Caco-2 (cell line): ENCODE measurements at regions not wholly inside any gene's neighbourhood (a gene's known extent, or its start where the extent isn't known, plus 50 kb on each side); places are given as distances from the start of the nearest gene placed in this dataset.

ENCODE experiments used
- BruUV-seq: library from RNA; stranded (reverse); fragments of 400-500 nt; replicated peaks from 2 replicates; lab custom pipeline; 2021; lab: Mats Ljungman, UMichigan
- CTCF ChIA-PET: fragments of 300-600 bp; sonication (Branson Sonifier 250); formaldehyde crosslinking; loops from one replicate; lab custom pipeline; 2022; ENCODE audit warnings: antibody characterized with exemption; lab: Charles Lee
- POLR2A ChIA-PET: fragments of 300-600 bp; sonication (Branson Sonifier 250); formaldehyde crosslinking; loops from one replicate; lab custom pipeline; 2022; ENCODE audit warnings: antibody characterized with exemption; lab: Charles Lee
- DNase-seq, 2 experiments: peaks; one replicate each; pipeline versions ENCODE4 v3.0.0 to v3.0.0-alpha.2; 2020 to 2022
- H3K27me3 ChIP-seq: replicated peaks from 2 replicates; pipeline ENCODE4 v1.6.0; 2011; ENCODE audit warnings: low read length; ENCODE audit not compliant: control insufficient read depth, insufficient read depth
- H3K36me3 ChIP-seq: 2 replicates; pipeline ENCODE4 v1.5.1; 2011; ENCODE audit warnings: low read length; ENCODE audit not compliant: control insufficient read depth, insufficient read depth
- H3K4me1 ChIP-seq: fragments of 250-450 bp; sonication (Bioruptor Pico); 2 replicates; pipeline ENCODE4 v1.5.1; 2020; ENCODE audit warnings: mild to moderate bottlenecking
- H3K4me3 ChIP-seq: 2 replicates; pipeline ENCODE4 v1.5.1; 2011; ENCODE audit warnings: low read depth, mild to moderate bottlenecking, control low read depth, low read length
- H3K9me3 ChIP-seq: fragments of 250-450 bp; sonication (Bioruptor Pico); 2 replicates; pipeline ENCODE4 v1.5.1; 2020; ENCODE audit warnings: mild to moderate bottlenecking, moderate library complexity
- H3K27ac Mint-ChIP-seq: one replicate; pipeline ENCODE4 v1.8.0; 2022; ENCODE audit warnings: mixed read lengths; ENCODE audit not compliant: unreplicated experiment
- H3K27me3 Mint-ChIP-seq: one replicate; pipeline ENCODE4 v1.8.0; 2022; ENCODE audit warnings: mixed read lengths; ENCODE audit not compliant: insufficient read depth, unreplicated experiment
- H3K36me3 Mint-ChIP-seq: one replicate; pipeline ENCODE4 v1.8.0; 2022; ENCODE audit warnings: mild to moderate bottlenecking, mixed read lengths; ENCODE audit not compliant: insufficient read depth, unreplicated experiment
- H3K4me1 Mint-ChIP-seq: one replicate; pipeline ENCODE4 v1.8.0; 2022; ENCODE audit warnings: low read depth, mixed read lengths; ENCODE audit not compliant: unreplicated experiment
- H3K4me3 Mint-ChIP-seq: one replicate; pipeline ENCODE4 v1.8.0; 2022; ENCODE audit warnings: mild to moderate bottlenecking, moderate library complexity, mixed read lengths; ENCODE audit not compliant: unreplicated experiment
- H3K9me3 Mint-ChIP-seq: one replicate; pipeline ENCODE4 v1.8.0; 2022; ENCODE audit warnings: mixed read lengths; ENCODE audit not compliant: unreplicated experiment
- intact Hi-C: fragments of 100-400 bp; cut with micrococcal nuclease; formaldehyde crosslinking; loops from one replicate; pipeline ENCODE4 v1.10.0; 2022; ENCODE audit not compliant: unreplicated experiment
- TF ChIP-seq, protein P1 (sequence below), 2 experiments: fragments of 200-600 bp in 1 of 2; IDR thresholded peaks; 1 replicate in 1 of 2; 2 replicates in 1 of 2; pipeline versions ENCODE4 v1.5.1 to v1.8.0; 2011 to 2022; ENCODE audit warnings: antibody characterized with exemption in 1 of 2, control low read depth in 1 of 2, inconsistent platforms in 1 of 2, low read depth in 1 of 2, low read length in 1 of 2, mild to moderate bottlenecking in 1 of 2, moderate library complexity in 1 of 2; ENCODE audit not compliant: insufficient read depth in 1 of 2, severe bottlenecking in 1 of 2, unreplicated experiment in 1 of 2

- ChIA-PET CTCF (no interaction called here), POLR2A (no interaction called here)
- TF ChIP-seq, protein P1, sequence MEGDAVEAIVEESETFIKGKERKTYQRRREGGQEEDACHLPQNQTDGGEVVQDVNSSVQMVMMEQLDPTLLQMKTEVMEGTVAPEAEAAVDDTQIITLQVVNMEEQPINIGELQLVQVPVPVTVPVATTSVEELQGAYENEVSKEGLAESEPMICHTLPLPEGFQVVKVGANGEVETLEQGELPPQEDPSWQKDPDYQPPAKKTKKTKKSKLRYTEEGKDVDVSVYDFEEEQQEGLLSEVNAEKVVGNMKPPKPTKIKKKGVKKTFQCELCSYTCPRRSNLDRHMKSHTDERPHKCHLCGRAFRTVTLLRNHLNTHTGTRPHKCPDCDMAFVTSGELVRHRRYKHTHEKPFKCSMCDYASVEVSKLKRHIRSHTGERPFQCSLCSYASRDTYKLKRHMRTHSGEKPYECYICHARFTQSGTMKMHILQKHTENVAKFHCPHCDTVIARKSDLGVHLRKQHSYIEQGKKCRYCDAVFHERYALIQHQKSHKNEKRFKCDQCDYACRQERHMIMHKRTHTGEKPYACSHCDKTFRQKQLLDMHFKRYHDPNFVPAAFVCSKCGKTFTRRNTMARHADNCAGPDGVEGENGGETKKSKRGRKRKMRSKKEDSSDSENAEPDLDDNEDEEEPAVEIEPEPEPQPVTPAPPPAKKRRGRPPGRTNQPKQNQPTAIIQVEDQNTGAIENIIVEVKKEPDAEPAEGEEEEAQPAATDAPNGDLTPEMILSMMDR (IDR thresholded peaks at IDR 0.05; ENCODE audit: insufficient read depth in 1 of 2, low read depth in 1 of 2, low read length in 1 of 2, severe bottlenecking in 1 of 2, unreplicated experiment in 1 of 2), result no peak
- no peaks in the 10 kb centered on the region for H3K27me3 ChIP-seq
- no peaks in the 10 kb centered on the region for H3K9me3 ChIP-seq
- no TSS peak for BruUV-seq
- Mint-ChIP-seq H3K9me3 (no peaks in the 10 kb centered on the region), H3K36me3 (no peaks in the 10 kb centered on the region), H3K27ac (no peak overlapping the region), H3K4me3 (no peak overlapping the region), H3K4me1 (no peaks in the 10 kb centered on the region), H3K27me3 (no peaks in the 10 kb centered on the region)
- intact Hi-C loops, result no loop called here
- no peak overlapping the region for H3K4me3 ChIP-seq
- H3K4me1 ChIP-seq, result no peaks in the 10 kb centered on the region
- H3K36me3 ChIP-seq, result no peaks in the 10 kb centered on the region
- no peak for DNase-seq
These were observed 519.9 kb upstream of the USP24 start for GRCh38 chr1:55735106-55735505.

DNA sequence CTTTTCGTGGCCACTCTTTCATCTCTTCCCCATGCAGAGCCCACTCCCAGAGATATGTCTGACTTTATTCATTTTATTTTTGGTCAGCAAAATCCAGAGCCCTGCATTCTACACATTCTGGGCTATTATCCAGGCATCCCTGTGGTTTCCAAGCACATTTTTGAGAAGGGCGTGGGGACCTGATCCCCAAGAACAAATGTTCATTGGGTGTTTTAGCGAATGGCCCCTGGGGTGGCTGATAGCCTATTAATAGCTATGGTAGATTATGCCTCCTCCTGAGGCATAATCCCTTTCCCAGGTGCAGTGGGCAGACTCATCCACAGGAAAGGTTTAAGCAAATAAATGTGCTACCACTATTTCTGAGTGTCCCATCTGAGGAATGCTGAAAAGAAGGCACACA, 511.8 kb upstream of the USP24 start:
- CTCF ChIA-PET, result no interaction called here
- no peaks in the 10 kb centered on the region for H3K27me3 Mint-ChIP-seq
- no peak for DNase-seq
- H3K4me3 Mint-ChIP-seq, result no peak overlapping the region
- POLR2A ChIA-PET, result no interaction called here
- H3K27ac Mint-ChIP-seq, result no peak overlapping the region
- no peaks in the 10 kb centered on the region for H3K9me3 Mint-ChIP-seq
- H3K4me3 ChIP-seq, result no peak overlapping the region
- no peaks in the 10 kb centered on the region for H3K9me3 ChIP-seq
- H3K4me1 Mint-ChIP-seq, result no peaks in the 10 kb centered on the region
- BruUV-seq, result no TSS peak
- no peaks in the 10 kb centered on the region for H3K36me3 ChIP-seq
- H3K4me1 ChIP-seq, result no peaks in the 10 kb centered on the region
- intact Hi-C loops, result loop anchor here (10.0 kb wide), 1 partner anchor 508 kb away; no protein-coding TSS in a partner anchor
- no peaks in the 10 kb centered on the region for H3K27me3 ChIP-seq
- H3K36me3 Mint-ChIP-seq, result no peaks in the 10 kb centered on the region
- TF ChIP-seq, protein P1 (IDR thresholded peaks at IDR 0.05; ENCODE audit: insufficient read depth in 1 of 2, low read depth in 1 of 2, low read length in 1 of 2, severe bottlenecking in 1 of 2, unreplicated experiment in 1 of 2), result no peak

DNA sequence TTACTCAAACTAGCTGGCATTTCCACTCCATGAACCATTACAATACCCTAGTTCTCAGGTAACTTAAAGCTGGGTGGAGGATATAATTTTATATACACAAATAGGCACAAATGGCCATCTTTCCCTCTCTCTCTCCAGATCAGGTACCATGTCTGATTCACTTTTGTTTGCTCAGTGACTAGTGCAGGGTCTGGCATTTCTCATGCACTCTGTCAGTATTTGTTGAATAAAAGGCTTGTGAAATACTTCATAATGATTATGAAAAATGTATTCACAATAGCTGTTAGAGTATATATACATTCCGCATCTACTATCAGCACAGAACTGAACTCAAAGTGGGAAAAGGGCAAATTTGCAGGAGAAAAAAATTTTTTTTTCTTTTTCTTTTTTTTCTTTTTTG, 510.2 kb upstream of the USP24 start:
- Histone ChIP-seq H3K27me3 (no peaks in the 10 kb centered on the region), H3K36me3 (no peaks in the 10 kb centered on the region), H3K4me3 (no peak overlapping the region), H3K4me1 (no peaks in the 10 kb centered on the region), H3K9me3 (no peaks in the 10 kb centered on the region)
- intact Hi-C loops, result loop anchor here (10.0 kb wide), 1 partner anchor 509 kb away; no protein-coding TSS in a partner anchor
- TF ChIP-seq, protein P1 (IDR thresholded peaks at IDR 0.05; ENCODE audit: insufficient read depth in 1 of 2, low read depth in 1 of 2, low read length in 1 of 2, severe bottlenecking in 1 of 2, unreplicated experiment in 1 of 2), result no peak
- Mint-ChIP-seq H3K36me3 (no peaks in the 10 kb centered on the region), H3K4me3 (no peak overlapping the region), H3K27me3 (no peaks in the 10 kb centered on the region), H3K4me1 (no peaks in the 10 kb centered on the region), H3K27ac (no peak overlapping the region), H3K9me3 (no peaks in the 10 kb centered on the region)
- BruUV-seq, result no TSS peak
- ChIA-PET CTCF (no interaction called here), POLR2A (no interaction called here)
- DNase-seq, result no peak
